CD4-positive, alpha-beta T cell treated with Interleukin-6 for 4 hours (primary cell): ENCODE measurements at regions not wholly inside any gene's neighbourhood (a gene's known extent, or its start where the extent isn't known, plus 50 kb on each side); places are given as distances from the start of the nearest gene placed in this dataset.
"Not testable (repeated sequence)": the region's sequence is repeated elsewhere in the genome, so short reads cannot be mapped to it uniquely, and the experiment has no call there.

ENCODE experiments used
- DNase-seq: peaks from one replicate; pipeline ENCODE4 v3.0.0-alpha.2; 2020; ENCODE audit warnings: mixed read lengths

- not testable (repeated sequence) for DNase-seq
Observed at GRCh38 chr11:112624971-112625370, 336.2 kb upstream of the NCAM1 start.

GRCh38 chr11:112625814-112626213 is 335.4 kb upstream of the NCAM1 start:
- no peak for DNase-seq

GRCh38 chr11:112626731-112627130 is 334.5 kb upstream of the NCAM1 start:
- DNase-seq = no peak

GRCh38 chr11:112627588-112628045 is 333.6 kb upstream of the NCAM1 start:
- no peak for DNase-seq

GRCh38 chr11:112628676-112629075 is 332.5 kb upstream of the NCAM1 start:
- no peak for DNase-seq

GRCh38 chr11:112630496-112630895 is 330.7 kb upstream of the NCAM1 start:
- no peak for DNase-seq

- no peak for DNase-seq
Observed at GRCh38 chr11:112631333-112631732, 329.9 kb upstream of the NCAM1 start.

- no peak for DNase-seq
Observed at GRCh38 chr11:112632866-112633505, 328.2 kb upstream of the NCAM1 start.

- no peak for DNase-seq
Observed at GRCh38 chr11:112634551-112634950, 326.7 kb upstream of the NCAM1 start.

GRCh38 chr11:112634995-112635737 is 326.1 kb upstream of the NCAM1 start:
- DNase-seq = no peak

GRCh38 chr11:112637076-112637475 is 324.1 kb upstream of the NCAM1 start:
- DNase-seq = no peak

- no peak for DNase-seq
Observed at GRCh38 chr11:112637876-112638275, 323.3 kb upstream of the NCAM1 start.

- DNase-seq = no peak
Observed at GRCh38 chr11:112639469-112639868, 321.8 kb upstream of the NCAM1 start.

GRCh38 chr11:112643416-112643815 is 317.8 kb upstream of the NCAM1 start:
- no peak for DNase-seq

GRCh38 chr11:112644410-112645131 is 316.6 kb upstream of the NCAM1 start:
- no peak for DNase-seq

- no peak for DNase-seq
Observed at GRCh38 chr11:112649856-112650255, 311.4 kb upstream of the NCAM1 start.

GRCh38 chr11:112650527-112650926 is 310.7 kb upstream of the NCAM1 start:
- DNase-seq = no peak

GRCh38 chr11:112651386-112651785 is 309.8 kb upstream of the NCAM1 start:
- DNase-seq = no peak

GRCh38 chr11:112652786-112653390 is 308.3 kb upstream of the NCAM1 start:
- DNase-seq = no peak

- no peak for DNase-seq
Observed at GRCh38 chr11:112655371-112655770, 305.8 kb upstream of the NCAM1 start.

GRCh38 chr11:112656772-112657428 is 304.3 kb upstream of the NCAM1 start:
- DNase-seq = no peak

GRCh38 chr11:112658431-112658878 is 302.8 kb upstream of the NCAM1 start:
- DNase-seq = no peak

- no peak for DNase-seq
Observed at GRCh38 chr11:112661146-112661545, 300.1 kb upstream of the NCAM1 start.
